Common myeloid progenitor, CD34-positive (primary cell): ENCODE measurements at regions not wholly inside any gene's neighbourhood (a gene's known extent, or its start where the extent isn't known, plus 50 kb on each side); places are given as distances from the start of the nearest gene placed in this dataset.

Experiments
- CTCF ChIA-PET: fragments of 350-600 bp; sonication (Branson Sonifier 250); formaldehyde crosslinking; loops from one replicate; lab custom pipeline; 2021; ENCODE audit warnings: antibody characterized with exemption; lab: Charles Lee
- POLR2A ChIA-PET: fragments of 350-600 bp; sonication (Branson Sonifier 250); formaldehyde crosslinking; loops from one replicate; lab custom pipeline; 2021; ENCODE audit warnings: antibody characterized with exemption; lab: Charles Lee
- DNase-seq, 3 donors: peaks; one replicate each; pipeline versions ENCODE4 v3.0.0 to v3.0.0-alpha.2; 2013
- H3K27ac ChIP-seq, 2 experiments: 1 replicate in 1 of 2; 2 replicates in 1 of 2; pipeline ENCODE4 v1.7.0; 2013; ENCODE audit warnings: inconsistent platforms in 2 of 2, low read length in 2 of 2, mild to moderate bottlenecking in 2 of 2, low read depth in 1 of 2, moderate library complexity in 1 of 2; ENCODE audit not compliant: severe bottlenecking in 2 of 2, insufficient read depth in 1 of 2, poor library complexity in 1 of 2
- H3K27me3 ChIP-seq, 5 experiments: replicated peaks in 2 of 5; 1 replicate in 3 of 5; 2 replicates in 2 of 5; pipeline versions ENCODE4 v1.6.1 to v1.7.0; 2013; ENCODE audit warnings: low read length in 4 of 5, mild to moderate bottlenecking in 2 of 5, moderate library complexity in 2 of 5, inconsistent platforms in 1 of 5; ENCODE audit not compliant: insufficient read depth in 5 of 5, control insufficient read depth in 4 of 5
- H3K36me3 ChIP-seq, 4 experiments: 1 replicate in 2 of 4; 2 replicates in 2 of 4; pipeline versions ENCODE4 v1.6.1 to v1.7.0; 2013; ENCODE audit warnings: low read length in 3 of 4, control low read depth in 1 of 4, mild to moderate bottlenecking in 1 of 4; ENCODE audit not compliant: control insufficient read depth in 4 of 4, insufficient read depth in 4 of 4
- H3K4me1 ChIP-seq, 4 experiments: 1 replicate in 3 of 4; 2 replicates in 1 of 4; pipeline versions ENCODE4 v1.6.1 to v1.7.1; 2013; ENCODE audit warnings: low read length in 3 of 4, mild to moderate bottlenecking in 3 of 4, control low read depth in 1 of 4, inconsistent platforms in 1 of 4, moderate library complexity in 1 of 4; ENCODE audit not compliant: control insufficient read depth in 4 of 4, insufficient read depth in 4 of 4; ENCODE audit errors: control extremely low read depth in 1 of 4
- H3K4me3 ChIP-seq, 7 experiments: 1 replicate in 4 of 7; 2 replicates in 3 of 7; pipeline versions ENCODE4 v1.5.1 to v1.7.0; 2013; ENCODE audit warnings: mild to moderate bottlenecking in 7 of 7, low read length in 6 of 7, moderate library complexity in 6 of 7, inconsistent platforms in 2 of 7, low read depth in 2 of 7, control low read depth in 1 of 7; ENCODE audit not compliant: insufficient read depth in 4 of 7, control insufficient read depth in 1 of 7; ENCODE audit errors: extremely low read depth in 1 of 7
- H3K9me3 ChIP-seq, 5 experiments: 1 replicate in 4 of 5; 2 replicates in 1 of 5; pipeline versions ENCODE4 v1.6.1 to v1.7.1; 2013; ENCODE audit warnings: low read length in 4 of 5, mild to moderate bottlenecking in 2 of 5, inconsistent platforms in 1 of 5, low read depth in 1 of 5, moderate library complexity in 1 of 5; ENCODE audit not compliant: control insufficient read depth in 4 of 5, insufficient read depth in 2 of 5; ENCODE audit errors: control extremely low read depth in 1 of 5
- WGBS: methylation state at CpG from one replicate; pipeline ENCODE4 v1.1.5; 2013; ENCODE audit not compliant: insufficient coverage; 5-methylcytosine and 5-hydroxymethylcytosine counted together

DNA sequence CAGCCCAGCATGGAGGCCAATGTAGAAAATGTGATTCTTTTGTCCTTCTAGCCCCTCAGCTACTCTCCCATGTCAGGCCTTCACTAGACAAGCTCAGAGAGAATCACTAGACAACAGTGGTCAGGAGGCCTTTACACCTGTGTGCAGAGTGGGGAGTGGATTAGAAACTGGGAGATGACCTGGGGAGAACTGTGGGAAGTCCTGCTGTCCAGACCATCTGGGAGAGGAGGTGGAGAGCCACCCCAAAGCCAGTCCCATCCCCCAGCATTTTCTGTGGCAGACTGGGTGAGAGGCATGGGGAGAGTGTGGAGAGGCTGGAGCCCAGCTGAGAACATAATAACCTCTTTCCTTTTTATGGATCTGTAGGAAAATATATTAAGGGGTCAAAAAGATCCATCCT, 452.0 kb upstream of the DMAC1 start:
- no peaks in the 10 kb centered on the region for H3K9me3 ChIP-seq
- H3K36me3 ChIP-seq = no peaks in the 10 kb centered on the region
- CTCF ChIA-PET = no interaction called here
- POLR2A ChIA-PET = no interaction called here
- no peaks in the 10 kb centered on the region for H3K4me1 ChIP-seq
- no peak for DNase-seq
- H3K4me3 ChIP-seq = no peak overlapping the region
- no peak overlapping the region for H3K27ac ChIP-seq
- peaks cover 0 to 2% (median 0%) of the 10 kb centered on the region in 5 experiments for H3K27me3 ChIP-seq

- H3K9me3 ChIP-seq = no peaks in the 10 kb centered on the region
- POLR2A ChIA-PET = no interaction called here
- H3K4me3 ChIP-seq = no peak overlapping the region
- CTCF ChIA-PET = no interaction called here
- H3K36me3 ChIP-seq = no peaks in the 10 kb centered on the region
- H3K4me1 ChIP-seq = no peaks in the 10 kb centered on the region
- H3K27ac ChIP-seq = no peak overlapping the region
- DNase-seq = no peak
- no peaks in the 10 kb centered on the region for H3K27me3 ChIP-seq
- 98% methylated on average over 5 of the region's 8 CpGs for WGBS
Measured at GRCh38 chr9:8244505-8245092, 445.0 kb upstream of the DMAC1 start.

DNA sequence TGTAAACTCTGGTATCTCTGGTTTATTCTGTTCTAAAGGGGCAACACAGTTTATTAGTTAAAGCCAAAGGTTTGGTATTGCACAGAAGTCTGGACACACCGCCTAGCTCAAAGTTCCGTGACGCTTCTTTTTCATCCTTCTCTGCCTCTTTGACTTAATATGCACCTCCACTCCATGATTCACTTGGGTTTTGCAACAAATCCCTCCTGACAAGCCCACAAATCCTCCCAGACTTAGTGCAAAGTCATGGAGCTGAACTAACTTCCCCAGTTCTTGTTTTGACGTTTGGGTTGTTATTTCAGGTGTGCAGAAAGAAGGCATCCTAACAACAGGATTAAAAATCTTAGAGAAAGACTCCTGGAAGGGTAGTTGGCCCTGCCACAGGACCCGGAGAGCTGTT, 441.6 kb upstream of the DMAC1 start:
- H3K4me1 ChIP-seq = no peaks in the 10 kb centered on the region
- no peak overlapping the region for H3K4me3 ChIP-seq
- CTCF ChIA-PET = no interaction called here
- H3K9me3 ChIP-seq = no peaks in the 10 kb centered on the region
- peak in 1 of 3 donors; percentile 6 for DNase-seq
- H3K36me3 ChIP-seq = no peaks in the 10 kb centered on the region
- POLR2A ChIA-PET = no interaction called here
- no peak overlapping the region for H3K27ac ChIP-seq
- no peaks in the 10 kb centered on the region for H3K27me3 ChIP-seq
- 80% methylated on average over 5 of the region's 5 CpGs for WGBS

GRCh38 chr9:8237096-8237495, 437.5 kb upstream of the DMAC1 start:
- H3K4me1 ChIP-seq = no peaks in the 10 kb centered on the region
- ChIA-PET CTCF (no interaction called here), POLR2A (no interaction called here)
- H3K9me3 ChIP-seq = no peaks in the 10 kb centered on the region
- DNase-seq = no peak
- WGBS = 100% methylated on average over 1 of the region's 2 CpGs
- no peak overlapping the region for H3K4me3 ChIP-seq
- H3K36me3 ChIP-seq = no peaks in the 10 kb centered on the region
- H3K27ac ChIP-seq = no peak overlapping the region
- H3K27me3 ChIP-seq = no peaks in the 10 kb centered on the region

GRCh38 chr9:8235489-8235888, 435.9 kb upstream of the DMAC1 start:
- Histone ChIP-seq H3K9me3 (no peaks in the 10 kb centered on the region), H3K4me3 (no peak overlapping the region), H3K27ac (no peak overlapping the region), H3K36me3 (no peaks in the 10 kb centered on the region), H3K27me3 (no peaks in the 10 kb centered on the region), H3K4me1 (no peaks in the 10 kb centered on the region)
- no peak for DNase-seq
- CTCF ChIA-PET = no interaction called here
- POLR2A ChIA-PET = no interaction called here

DNA sequence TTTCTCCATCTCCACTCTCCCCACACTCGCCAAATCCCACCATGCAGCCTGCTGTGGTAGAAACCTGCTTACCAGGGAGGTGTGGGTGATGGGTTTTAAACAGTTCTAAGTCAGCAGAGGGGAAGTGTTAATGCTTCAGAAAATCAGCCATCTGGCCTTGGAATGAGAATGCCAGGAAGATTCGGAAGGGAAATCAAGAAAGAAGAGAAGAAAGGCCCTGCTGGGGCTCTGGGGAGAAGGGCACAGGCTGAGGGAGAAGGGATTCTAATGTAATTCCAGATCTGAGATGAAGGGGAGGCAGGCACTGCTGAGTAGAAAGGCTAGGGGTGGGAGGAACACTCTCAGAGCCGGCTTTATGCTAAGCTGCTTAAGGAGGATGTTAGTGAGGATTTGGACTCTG, 434.7 kb upstream of the DMAC1 start:
- Histone ChIP-seq H3K4me1 (no peaks in the 10 kb centered on the region), H3K9me3 (no peaks in the 10 kb centered on the region), H3K4me3 (no peak overlapping the region), H3K27me3 (no peaks in the 10 kb centered on the region), H3K36me3 (no peaks in the 10 kb centered on the region), H3K27ac (no peak overlapping the region)
- WGBS = 100% methylated on average over 1 of the region's 3 CpGs
- ChIA-PET CTCF (no interaction called here), POLR2A (no interaction called here)
- no peak for DNase-seq

DNA sequence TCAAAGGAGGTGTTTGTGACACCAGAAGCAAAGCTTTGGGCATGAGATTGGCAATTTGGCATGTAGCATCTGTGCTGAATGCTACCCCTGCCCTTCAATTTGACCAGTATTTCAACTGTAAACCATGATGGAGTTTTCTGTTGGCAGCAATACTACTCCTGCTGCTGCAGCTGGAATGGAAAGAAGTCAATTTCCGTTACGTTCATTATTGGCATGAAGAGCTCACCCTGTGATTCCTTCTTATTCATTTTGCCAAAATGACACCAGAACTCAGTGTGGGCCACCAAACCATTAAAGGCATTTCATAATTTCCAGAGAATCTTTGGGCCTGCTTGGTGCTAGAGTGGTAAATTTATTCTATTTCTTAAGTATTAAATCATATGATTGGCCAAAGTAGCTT, 433.1 kb upstream of the DMAC1 start:
- DNase-seq = no peak
- no peaks in the 10 kb centered on the region for H3K9me3 ChIP-seq
- no peaks in the 10 kb centered on the region for H3K27me3 ChIP-seq
- H3K4me3 ChIP-seq = no peak overlapping the region
- no peak overlapping the region for H3K27ac ChIP-seq
- H3K36me3 ChIP-seq = no peaks in the 10 kb centered on the region
- ChIA-PET POLR2A (no interaction called here), CTCF (interaction anchor here (0.6 kb wide), 1 partner anchor 1429 kb away, joined by 3 read pairs; no protein-coding TSS in a partner anchor)
- 92% methylated on average over 2 of the region's 2 CpGs for WGBS
- H3K4me1 ChIP-seq = no peaks in the 10 kb centered on the region
